GM12878 (cell line): ENCODE measurements at regions not wholly inside any gene's neighbourhood (a gene's known extent, or its start where the extent isn't known, plus 50 kb on each side); places are given as distances from the start of the nearest gene placed in this dataset.

ENCODE experiments used
- ATAC-seq: fragments of 200-7000 bp; cut with Tn5 transposase; 3 replicates; pipeline ENCODE4 v1.9.1; 2020; ENCODE audit warnings: mild to moderate bottlenecking, moderate library complexity
- BruUV-seq: library from RNA; stranded (reverse); fragments of 400-500 nt; replicated peaks from 2 replicates; lab custom pipeline; 2021; lab: Mats Ljungman, UMichigan
- CTCF ChIA-PET: fragments of 300-600 bp; sonication (Branson Sonifier 250); formaldehyde crosslinking; extraction: SDS; loops from one replicate; lab custom pipeline; 2021; ENCODE audit warnings: inconsistent platforms; lab: Yijun Ruan, JAX
- POLR2A ChIA-PET: fragments of 350-600 bp; formaldehyde crosslinking; extraction: SDS; loops from one replicate; lab custom pipeline; 2021; ENCODE audit warnings: inconsistent platforms; lab: Charles Lee
- RAD21 ChIA-PET: fragments of 300-600 bp; sonication (Branson Sonifier 250); formaldehyde crosslinking; loops from one replicate; lab custom pipeline; 2023; ENCODE audit warnings: antibody characterized with exemption; ENCODE audit not compliant: unreplicated experiment; lab: Charles Lee
- SMC1A ChIA-PET: fragments of 300-600 bp; sonication (Branson Sonifier 250); formaldehyde crosslinking; loops from one replicate; lab custom pipeline; 2023; ENCODE audit not compliant: unreplicated experiment, uncharacterized antibody; lab: Charles Lee
- DNase-seq: peaks from one replicate; pipeline ENCODE4 v3.0.0-alpha.2; 2011; ENCODE audit warnings: low read depth, low spot score
- FAIRE-seq: peaks from 3 replicates; lab custom pipeline; 2011; peaks lifted over from hg19 to GRCh38; lab: Jason Lieb, UNC
- H2AFZ ChIP-seq: 2 replicates; pipeline ENCODE4 v1.6.0; 2011; ENCODE audit warnings: low read depth, low read length, control low read depth; ENCODE audit not compliant: control insufficient read depth
- H3K27ac ChIP-seq: 2 replicates; pipeline ENCODE4 v1.5.1; 2011; ENCODE audit warnings: control low read depth; ENCODE audit not compliant: control insufficient read depth, insufficient read depth
- H3K27me3 ChIP-seq, 2 experiments: replicated peaks in 1 of 2; 2 replicates each; pipeline versions ENCODE4 v1.6.0 to v1.6.1; 2011; ENCODE audit warnings: low read length in 1 of 2; ENCODE audit not compliant: control insufficient read depth in 2 of 2, insufficient read depth in 2 of 2
- H3K36me3 ChIP-seq, 2 experiments: 2 replicates each; pipeline ENCODE4 v1.5.1; 2011; ENCODE audit warnings: low read length in 1 of 2; ENCODE audit not compliant: control insufficient read depth in 2 of 2, insufficient read depth in 2 of 2
- H3K4me1 ChIP-seq: 2 replicates; pipeline ENCODE4 v1.6.1; 2011; ENCODE audit warnings: mild to moderate bottlenecking, low read length, moderate library complexity, mixed read lengths; ENCODE audit not compliant: control insufficient read depth, insufficient read depth
- H3K4me2 ChIP-seq: 2 replicates; pipeline ENCODE4 v1.6.0; 2011; ENCODE audit warnings: control low read depth; ENCODE audit not compliant: control insufficient read depth, insufficient read depth
- H3K4me3 ChIP-seq: fragments of 200-600 bp; sonication (generic); 2 replicates; pipeline ENCODE4 v1.5.1; 2016
- H3K79me2 ChIP-seq: 2 replicates; pipeline ENCODE4 v1.6.0; 2011; ENCODE audit warnings: low read length; ENCODE audit not compliant: control insufficient read depth, insufficient read depth
- H3K9ac ChIP-seq: 2 replicates; pipeline ENCODE4 v1.8.0; 2011; ENCODE audit warnings: low read length, control low read depth, mixed read lengths; ENCODE audit not compliant: control insufficient read depth, insufficient read depth
- H3K9me3 ChIP-seq: replicated peaks from 3 replicates; pipeline ENCODE4 v1.5.1; 2011; ENCODE audit warnings: mild to moderate bottlenecking, low read length; ENCODE audit not compliant: control insufficient read depth, insufficient read depth
- H4K20me1 ChIP-seq: 2 replicates; pipeline ENCODE4 v1.6.0; 2011; ENCODE audit not compliant: control insufficient read depth, insufficient read depth
- FOXM1 ChIP-seq: IDR thresholded peaks from 2 replicates; pipeline ENCODE4 v1.6.1; 2012; ENCODE audit warnings: low read depth, mild to moderate bottlenecking, inconsistent platforms, low read length, moderate library complexity
- GATAD2B ChIP-seq: fragments of 450-650 bp; conservative IDR thresholded peaks from 2 replicates; pipeline ENCODE4 v1.6.1; 2017; ENCODE audit warnings: low read depth, mild to moderate bottlenecking, moderate library complexity
- IKZF2 ChIP-seq, 2 experiments: fragments of 450-650 bp; IDR thresholded peaks; 2 replicates each; pipeline ENCODE4 v1.6.1; 2017; ENCODE audit warnings: mild to moderate bottlenecking in 2 of 2, moderate library complexity in 2 of 2
- TARDBP ChIP-seq: IDR thresholded peaks from 2 replicates; pipeline ENCODE4 v1.6.1; 2016; ENCODE audit warnings: borderline replicate concordance
- WGBS: methylation state at CpG from one replicate; pipeline ENCODE4 v1.1.6; 2016; ENCODE audit warnings: low lambda C conversion rate; ENCODE audit not compliant: insufficient replicate concordance, insufficient coverage; ENCODE audit errors: missing lambda C conversion rate; 5-methylcytosine and 5-hydroxymethylcytosine counted together
- in situ Hi-C: fragments of 300-500 bp; cut with MboI; formaldehyde crosslinking; loops from 9 replicates; pipeline ENCODE4 v1.14.3; 2018; ENCODE audit warnings: mixed read lengths
- intact Hi-C: fragments of 100-400 bp; cut with micrococcal nuclease; formaldehyde crosslinking; loops from one replicate; pipeline ENCODE4 v1.14.2; 2022; ENCODE audit not compliant: unreplicated experiment
- TF ChIP-seq, protein P1 (sequence below): IDR thresholded peaks from 2 replicates; pipeline ENCODE4 v1.6.1; 2011; ENCODE audit warnings: mild to moderate bottlenecking, low read depth, low read length, moderate library complexity; ENCODE audit not compliant: insufficient replicate concordance
- TF ChIP-seq, protein P2 (sequence below): IDR thresholded peaks from 2 replicates; pipeline ENCODE4 v1.6.1; 2012; ENCODE audit warnings: low read depth, low read length, improper control_type of control experiment
- TF ChIP-seq, protein P3 (sequence below), 3 experiments: IDR thresholded peaks in 2 of 3; conservative IDR thresholded peaks in 1 of 3; 2 replicates each; pipeline ENCODE4 v1.5.1; 2011; ENCODE audit warnings: low read depth in 3 of 3, low read length in 3 of 3, mild to moderate bottlenecking in 3 of 3, control low read depth in 2 of 3, moderate library complexity in 2 of 3, inconsistent platforms in 1 of 3, mixed read lengths in 1 of 3; ENCODE audit not compliant: control insufficient read depth in 2 of 3, insufficient read depth in 1 of 3; ENCODE audit errors: extremely low read depth in 1 of 3
- TF ChIP-seq, protein P4 (sequence below): fragments of 450-650 bp; formaldehyde crosslinking; IDR thresholded peaks from 2 replicates; pipeline ENCODE4 v1.5.0; 2022; ENCODE audit warnings: mild to moderate bottlenecking, missing genetic modification characterization

DNA sequence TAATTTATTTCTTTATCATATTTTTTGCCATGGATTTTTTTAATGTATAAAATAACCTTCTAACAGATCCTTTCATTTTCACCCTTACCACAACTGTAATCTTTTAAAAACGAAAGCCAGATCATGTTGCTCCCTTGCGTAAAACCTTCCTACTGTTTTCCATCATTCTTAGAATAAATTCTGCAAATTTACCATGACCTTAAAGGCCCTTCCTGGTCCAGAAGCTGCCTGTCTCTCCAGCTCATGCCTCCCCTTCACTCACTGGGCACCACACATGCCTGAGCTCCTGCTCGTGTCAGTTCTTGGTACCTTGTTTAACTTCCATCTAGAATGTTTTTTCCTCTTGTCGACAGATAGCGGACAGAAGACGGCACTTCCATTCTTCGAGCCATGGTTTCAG, 245.0 kb upstream of the CDH5 start:
- TF ChIP-seq TARDBP (no peak), IKZF2 (IDR thresholded peaks at IDR 0.05) (no peak), FOXM1 (no peak), GATAD2B (no peak)
- TF ChIP-seq, protein P1, sequence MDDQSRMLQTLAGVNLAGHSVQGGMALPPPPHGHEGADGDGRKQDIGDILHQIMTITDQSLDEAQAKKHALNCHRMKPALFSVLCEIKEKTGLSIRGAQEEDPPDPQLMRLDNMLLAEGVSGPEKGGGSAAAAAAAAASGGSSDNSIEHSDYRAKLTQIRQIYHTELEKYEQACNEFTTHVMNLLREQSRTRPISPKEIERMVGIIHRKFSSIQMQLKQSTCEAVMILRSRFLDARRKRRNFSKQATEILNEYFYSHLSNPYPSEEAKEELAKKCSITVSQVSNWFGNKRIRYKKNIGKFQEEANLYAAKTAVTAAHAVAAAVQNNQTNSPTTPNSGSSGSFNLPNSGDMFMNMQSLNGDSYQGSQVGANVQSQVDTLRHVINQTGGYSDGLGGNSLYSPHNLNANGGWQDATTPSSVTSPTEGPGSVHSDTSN: no peak
- TF ChIP-seq, protein P2, sequence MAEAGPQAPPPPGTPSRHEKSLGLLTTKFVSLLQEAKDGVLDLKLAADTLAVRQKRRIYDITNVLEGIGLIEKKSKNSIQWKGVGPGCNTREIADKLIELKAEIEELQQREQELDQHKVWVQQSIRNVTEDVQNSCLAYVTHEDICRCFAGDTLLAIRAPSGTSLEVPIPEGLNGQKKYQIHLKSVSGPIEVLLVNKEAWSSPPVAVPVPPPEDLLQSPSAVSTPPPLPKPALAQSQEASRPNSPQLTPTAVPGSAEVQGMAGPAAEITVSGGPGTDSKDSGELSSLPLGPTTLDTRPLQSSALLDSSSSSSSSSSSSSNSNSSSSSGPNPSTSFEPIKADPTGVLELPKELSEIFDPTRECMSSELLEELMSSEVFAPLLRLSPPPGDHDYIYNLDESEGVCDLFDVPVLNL: no peak
- ChIA-PET POLR2A (no interaction called here), SMC1A (no interaction called here), CTCF (no interaction called here), RAD21 (no interaction called here)
- ATAC-seq (no peak), DNase-seq (no peak), FAIRE-seq (no peak)
- intact Hi-C loops: no loop called here
- H4K20me1 ChIP-seq: no peaks in the 10 kb centered on the region
- H3K27ac ChIP-seq: no peak overlapping the region
- H3K4me1 ChIP-seq: no peaks in the 10 kb centered on the region
- no peak overlapping the region for H2AFZ ChIP-seq
- 54% methylated on average over 7 of the region's 7 CpGs for WGBS
- H3K79me2 ChIP-seq: no peaks in the 10 kb centered on the region
- no peaks in the 10 kb centered on the region; a peak in 1 of 4 replicates for H3K27me3 ChIP-seq
- in situ Hi-C loops: no loop called here
- no peaks in the 10 kb centered on the region for H3K36me3 ChIP-seq
- H3K9ac ChIP-seq: no peak overlapping the region
- H3K4me2 ChIP-seq: no peak overlapping the region
- H3K9me3 ChIP-seq: no peaks in the 10 kb centered on the region
- no peak overlapping the region for H3K4me3 ChIP-seq
- BruUV-seq: no TSS peak

DNA sequence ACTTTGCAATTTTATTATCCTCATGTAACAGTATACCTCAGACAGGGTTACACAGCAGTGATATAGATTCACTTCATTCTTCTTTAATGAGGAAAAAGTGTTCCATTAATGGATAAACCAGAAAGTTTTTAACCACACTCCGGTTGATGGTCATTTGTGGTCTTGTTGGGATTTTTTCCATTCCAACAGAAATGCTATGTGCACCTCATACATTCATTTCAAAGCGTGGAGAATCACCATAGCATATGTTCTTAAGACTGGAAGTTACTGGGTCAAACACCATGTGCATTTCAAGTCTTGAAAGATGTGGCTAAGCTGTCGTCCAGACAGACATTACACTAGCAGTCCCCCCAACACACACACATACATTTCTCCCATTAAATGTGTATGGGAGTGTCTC, 245.8 kb upstream of the CDH5 start:
- Histone ChIP-seq H3K36me3 (no peaks in the 10 kb centered on the region), H4K20me1 (no peaks in the 10 kb centered on the region), H2AFZ (no peak overlapping the region), H3K4me2 (no peak overlapping the region), H3K9me3 (no peaks in the 10 kb centered on the region), H3K4me1 (no peaks in the 10 kb centered on the region), H3K9ac (no peak overlapping the region)
- ChIA-PET RAD21 (no interaction called here), SMC1A (no interaction called here), POLR2A (no interaction called here)
- no peak for FAIRE-seq
- intact Hi-C loops: no loop called here
- no peak for TF ChIP-seq TARDBP
- TF ChIP-seq, protein P3, sequence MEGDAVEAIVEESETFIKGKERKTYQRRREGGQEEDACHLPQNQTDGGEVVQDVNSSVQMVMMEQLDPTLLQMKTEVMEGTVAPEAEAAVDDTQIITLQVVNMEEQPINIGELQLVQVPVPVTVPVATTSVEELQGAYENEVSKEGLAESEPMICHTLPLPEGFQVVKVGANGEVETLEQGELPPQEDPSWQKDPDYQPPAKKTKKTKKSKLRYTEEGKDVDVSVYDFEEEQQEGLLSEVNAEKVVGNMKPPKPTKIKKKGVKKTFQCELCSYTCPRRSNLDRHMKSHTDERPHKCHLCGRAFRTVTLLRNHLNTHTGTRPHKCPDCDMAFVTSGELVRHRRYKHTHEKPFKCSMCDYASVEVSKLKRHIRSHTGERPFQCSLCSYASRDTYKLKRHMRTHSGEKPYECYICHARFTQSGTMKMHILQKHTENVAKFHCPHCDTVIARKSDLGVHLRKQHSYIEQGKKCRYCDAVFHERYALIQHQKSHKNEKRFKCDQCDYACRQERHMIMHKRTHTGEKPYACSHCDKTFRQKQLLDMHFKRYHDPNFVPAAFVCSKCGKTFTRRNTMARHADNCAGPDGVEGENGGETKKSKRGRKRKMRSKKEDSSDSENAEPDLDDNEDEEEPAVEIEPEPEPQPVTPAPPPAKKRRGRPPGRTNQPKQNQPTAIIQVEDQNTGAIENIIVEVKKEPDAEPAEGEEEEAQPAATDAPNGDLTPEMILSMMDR (IDR thresholded peaks at IDR 0.05 in 2 of 3, conservative IDR thresholded peaks at IDR 0.05 in 1 of 3; ENCODE audit: control insufficient read depth in 2 of 3, extremely low read depth in 1 of 3, insufficient read depth in 1 of 3, low read depth in 3 of 3, low read length in 3 of 3): no peak
- TF ChIP-seq, protein P4, sequence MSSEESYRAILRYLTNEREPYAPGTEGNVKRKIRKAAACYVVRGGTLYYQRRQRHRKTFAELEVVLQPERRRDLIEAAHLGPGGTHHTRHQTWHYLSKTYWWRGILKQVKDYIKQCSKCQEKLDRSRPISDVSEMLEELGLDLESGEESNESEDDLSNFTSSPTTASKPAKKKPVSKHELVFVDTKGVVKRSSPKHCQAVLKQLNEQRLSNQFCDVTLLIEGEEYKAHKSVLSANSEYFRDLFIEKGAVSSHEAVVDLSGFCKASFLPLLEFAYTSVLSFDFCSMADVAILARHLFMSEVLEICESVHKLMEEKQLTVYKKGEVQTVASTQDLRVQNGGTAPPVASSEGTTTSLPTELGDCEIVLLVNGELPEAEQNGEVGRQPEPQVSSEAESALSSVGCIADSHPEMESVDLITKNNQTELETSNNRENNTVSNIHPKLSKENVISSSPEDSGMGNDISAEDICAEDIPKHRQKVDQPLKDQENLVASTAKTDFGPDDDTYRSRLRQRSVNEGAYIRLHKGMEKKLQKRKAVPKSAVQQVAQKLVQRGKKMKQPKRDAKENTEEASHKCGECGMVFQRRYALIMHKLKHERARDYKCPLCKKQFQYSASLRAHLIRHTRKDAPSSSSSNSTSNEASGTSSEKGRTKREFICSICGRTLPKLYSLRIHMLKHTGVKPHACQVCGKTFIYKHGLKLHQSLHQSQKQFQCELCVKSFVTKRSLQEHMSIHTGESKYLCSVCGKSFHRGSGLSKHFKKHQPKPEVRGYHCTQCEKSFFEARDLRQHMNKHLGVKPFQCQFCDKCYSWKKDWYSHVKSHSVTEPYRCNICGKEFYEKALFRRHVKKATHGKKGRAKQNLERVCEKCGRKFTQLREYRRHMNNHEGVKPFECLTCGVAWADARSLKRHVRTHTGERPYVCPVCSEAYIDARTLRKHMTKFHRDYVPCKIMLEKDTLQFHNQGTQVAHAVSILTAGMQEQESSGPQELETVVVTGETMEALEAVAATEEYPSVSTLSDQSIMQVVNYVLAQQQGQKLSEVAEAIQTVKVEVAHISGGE (CRISPR knock-in tag): no peak
- TF ChIP-seq, all 136 proteins: peak for 0
- Histone ChIP-seq H3K4me3 (no peak overlapping the region), H3K79me2 (no peaks in the 10 kb centered on the region), H3K27me3 (no peaks in the 10 kb centered on the region; a peak in 1 of 4 replicates), H3K27ac (no peak overlapping the region)
- CTCF ChIA-PET: no interaction called here
- 2% methylated on average over 3 of the region's 3 CpGs for WGBS
- DNase-seq (no peak), ATAC-seq (no peak)
- in situ Hi-C loops: no loop called here
- BruUV-seq: no TSS peak
